ENCODE measurements at regions not wholly inside any gene's neighbourhood (a gene's known extent, or its start where the extent isn't known, plus 50 kb on each side); places are given as distances from the start of the nearest gene placed in this dataset.

- no peak for DNase-seq (ENCODE audit: low spot score)
Measured at GRCh38 chr6:104573350-104573749, 286.4 kb downstream of the HACE1 start.

DNA sequence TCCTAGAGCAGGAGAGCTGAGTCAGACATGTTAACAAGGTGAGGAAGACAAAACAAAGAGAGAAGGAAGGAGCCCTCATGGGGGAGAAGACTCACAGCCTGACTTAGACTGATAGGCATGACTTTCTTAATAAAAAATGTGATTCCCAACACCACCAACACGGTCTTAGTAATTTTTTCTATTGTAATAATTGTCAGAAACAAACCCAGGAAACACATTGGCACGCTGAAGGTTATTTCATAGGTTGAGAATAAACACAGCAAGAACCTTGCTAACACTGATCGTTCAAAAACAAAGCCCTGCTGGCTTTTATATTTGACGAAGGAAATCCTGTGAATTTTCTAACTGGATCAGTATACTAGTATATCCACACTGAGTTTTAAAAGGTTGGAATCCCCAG, 286.8 kb downstream of the HACE1 start:
- no peak for DNase-seq (ENCODE audit: low spot score)

DNA sequence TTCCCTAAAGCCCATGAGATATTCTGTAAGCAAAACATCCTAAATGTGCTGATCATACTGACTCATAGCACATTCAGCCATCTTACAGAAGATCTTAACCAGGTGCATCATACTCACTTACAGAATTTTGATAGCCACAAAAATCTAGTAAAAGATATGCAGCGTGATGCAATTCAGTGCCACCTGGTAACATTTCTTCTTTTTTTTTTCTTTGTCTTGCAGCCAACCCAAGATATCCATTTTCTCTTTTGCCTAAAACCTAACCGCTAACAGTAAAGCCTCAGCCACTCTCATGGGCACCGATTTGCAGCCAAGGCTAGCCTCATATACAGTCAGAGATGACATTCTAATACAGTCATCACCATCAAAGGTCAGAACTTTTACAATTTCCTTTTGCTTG, 293.3 kb downstream of the HACE1 start:
- no peak for DNase-seq (ENCODE audit: low spot score)

- no peak for DNase-seq (ENCODE audit: low spot score)
Measured at GRCh38 chr6:104563306-104563705, 296.4 kb downstream of the HACE1 start.

DNA sequence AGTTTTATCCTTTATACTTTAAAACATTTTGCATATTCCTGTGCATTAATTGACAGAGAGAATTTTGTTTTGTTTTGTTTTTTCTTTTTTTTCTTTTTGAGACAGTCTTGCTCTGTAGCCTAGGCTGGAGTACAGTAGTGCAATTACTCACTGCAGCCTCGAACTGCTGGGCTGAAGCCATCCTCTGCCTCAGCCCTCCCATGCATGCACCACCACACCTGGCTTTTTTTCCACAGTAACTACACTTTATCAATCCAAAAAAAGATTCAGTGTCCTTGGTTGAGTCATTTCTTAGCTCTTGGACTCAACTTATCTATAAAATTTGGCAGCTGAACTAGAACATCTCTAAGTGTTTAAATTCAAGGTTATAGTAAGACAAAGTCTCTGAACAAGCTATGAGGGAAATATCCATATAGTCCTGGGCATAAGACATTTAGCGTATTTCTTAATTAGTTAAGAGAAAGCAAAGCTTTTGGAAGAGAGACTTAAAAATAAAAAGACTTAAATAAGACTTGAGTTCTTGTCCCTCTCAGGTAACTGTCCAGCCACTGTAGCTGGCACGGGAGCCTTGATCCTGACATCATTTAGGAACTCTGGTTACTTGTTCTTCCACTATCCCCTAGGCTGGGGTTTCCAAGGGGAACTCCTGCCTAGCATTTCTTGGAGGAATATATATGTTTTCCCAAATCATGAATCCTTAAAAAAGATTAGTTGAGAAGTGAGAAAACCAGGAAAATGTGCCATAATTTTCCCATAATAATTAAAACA, 300.1 kb downstream of the HACE1 start:
- no peak for DNase-seq (ENCODE audit: low spot score)

GRCh38 chr6:104558746-104559145, 301.0 kb downstream of the HACE1 start:
- no peak for DNase-seq (ENCODE audit: low spot score)

DNA sequence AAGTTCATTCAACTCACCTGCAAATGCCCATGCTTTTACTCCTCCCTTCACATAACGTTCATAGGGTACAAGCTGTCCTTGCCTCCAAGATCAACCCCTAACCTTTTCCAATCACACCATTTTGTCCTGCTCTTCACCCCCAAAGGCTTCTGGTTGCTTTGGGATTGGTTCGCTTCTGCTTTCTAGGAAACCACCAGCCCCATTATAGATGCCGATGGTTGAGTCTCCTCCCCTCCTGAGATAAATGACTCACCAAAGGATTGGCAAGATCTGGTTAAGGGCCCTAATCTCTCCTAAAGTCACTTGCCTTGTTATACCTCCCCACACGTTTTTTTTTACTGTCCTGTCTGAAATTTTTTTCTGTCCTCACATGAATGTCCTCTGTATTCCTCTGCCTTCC, 311.4 kb downstream of the HACE1 start:
- DNase-seq (ENCODE audit: low spot score) = no peak

- DNase-seq (ENCODE audit: low spot score) = no peak
Measured at GRCh38 chr6:104541411-104541810, 318.3 kb downstream of the HACE1 start.

DNA sequence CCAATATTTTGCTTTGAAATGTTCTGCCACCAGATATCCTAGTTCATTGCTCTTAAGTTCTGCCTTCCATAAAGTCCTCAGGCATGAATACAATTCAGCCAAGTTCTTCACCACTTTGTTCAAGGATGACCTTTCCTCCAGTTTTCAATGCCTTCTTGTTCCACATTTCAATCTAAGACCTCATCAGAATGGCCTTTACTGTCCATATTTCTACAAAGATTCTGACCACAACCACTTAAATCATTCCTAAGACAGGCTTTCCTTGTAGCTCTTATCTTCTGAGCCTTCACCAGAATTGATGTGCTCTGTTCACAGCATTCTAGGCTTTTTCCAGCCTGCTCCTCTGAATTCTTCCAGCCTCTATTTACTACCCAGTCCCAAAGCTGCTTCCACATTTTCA, 319.0 kb downstream of the HACE1 start:
- no peak for DNase-seq (ENCODE audit: low spot score)

DNA sequence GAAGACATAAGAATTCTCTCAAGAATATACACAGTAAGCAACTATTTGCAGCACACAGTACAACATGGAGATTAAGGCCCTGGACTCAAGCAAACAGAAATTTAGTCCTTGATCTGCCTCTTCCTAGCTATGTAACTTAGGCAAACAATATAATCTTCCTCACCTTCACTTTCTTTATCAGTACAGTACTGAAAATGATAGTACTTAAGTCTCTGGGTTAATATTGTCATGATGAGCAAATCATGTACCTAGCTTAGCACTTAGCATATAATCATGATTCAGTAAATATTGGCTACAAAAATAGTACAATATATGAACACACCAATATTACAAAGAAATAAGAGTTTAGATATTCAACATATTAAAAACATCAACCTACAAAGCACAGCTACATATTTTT, 320.5 kb downstream of the HACE1 start:
- DNase-seq (ENCODE audit: low spot score) = no peak

DNA sequence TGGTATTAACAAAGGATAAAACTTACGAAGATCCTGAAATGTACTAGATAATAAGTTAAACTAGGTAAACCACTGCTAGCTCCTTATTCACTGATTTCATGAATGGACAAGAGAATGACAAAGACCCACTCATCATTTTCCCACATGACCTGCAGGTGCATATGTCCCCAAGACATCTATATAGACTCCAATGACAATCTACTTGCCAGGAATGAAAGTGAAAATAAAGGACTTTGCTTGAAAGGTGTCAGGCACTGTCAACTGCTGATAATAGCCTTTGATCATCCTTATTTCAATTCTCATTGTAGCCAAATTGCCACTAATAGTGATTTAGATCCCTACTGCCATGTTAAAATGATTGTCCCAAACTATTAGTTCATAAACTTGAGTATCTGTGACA, 321.8 kb downstream of the HACE1 start:
- no peak for DNase-seq (ENCODE audit: low spot score)

- DNase-seq (ENCODE audit: low spot score) = no peak
Measured at GRCh38 chr6:104537180-104537579, 322.5 kb downstream of the HACE1 start.

DNA sequence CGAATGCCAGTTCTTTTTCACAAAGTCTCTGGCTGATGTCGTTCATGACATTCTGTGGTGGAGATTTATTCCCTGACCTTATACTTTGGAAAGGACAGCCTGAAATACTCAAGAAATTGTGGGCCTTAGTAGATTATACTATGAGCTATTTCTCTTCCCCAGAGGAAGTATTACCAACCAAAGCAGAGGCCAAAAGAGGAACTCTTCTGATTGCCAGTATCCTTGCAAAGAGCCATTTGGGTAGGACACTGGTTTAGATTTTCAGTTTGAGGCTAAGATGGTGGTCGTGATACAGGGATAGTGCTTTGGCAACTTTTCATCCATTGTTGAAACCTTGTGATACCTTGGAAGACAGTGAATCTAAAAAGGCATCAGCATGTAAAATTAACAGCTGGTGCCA, 327.3 kb downstream of the HACE1 start:
- DNase-seq (ENCODE audit: low spot score) = no peak

DNA sequence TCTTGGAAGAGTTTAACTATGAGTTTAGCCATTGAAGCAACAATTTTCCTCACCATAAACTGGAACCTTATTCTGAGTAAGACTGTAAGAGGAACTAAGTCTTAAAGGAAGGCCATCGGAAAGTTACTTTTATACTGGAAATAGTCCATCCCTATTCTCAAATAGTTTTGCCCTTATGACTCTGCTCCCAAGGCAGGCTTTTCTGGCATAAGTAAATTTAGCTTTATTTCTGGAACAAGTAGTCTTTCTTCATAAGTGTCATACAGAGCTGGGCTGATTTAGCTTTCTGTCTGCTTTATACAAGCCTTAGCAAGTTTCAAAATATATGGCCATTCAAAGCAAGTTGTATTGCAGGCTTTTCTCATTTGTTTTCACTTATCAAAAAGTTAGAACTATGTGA, 328.1 kb downstream of the HACE1 start:
- DNase-seq (ENCODE audit: low spot score) = no peak

- peak; percentile 47 for DNase-seq (ENCODE audit: low spot score)
Measured at GRCh38 chr6:104527761-104528415, 331.8 kb downstream of the HACE1 start.

GRCh38 chr6:104527311-104527710, 332.4 kb downstream of the HACE1 start:
- no peak for DNase-seq (ENCODE audit: low spot score)

GRCh38 chr6:104526376-104526775, 333.3 kb downstream of the HACE1 start:
- DNase-seq (ENCODE audit: low spot score) = no peak

DNA sequence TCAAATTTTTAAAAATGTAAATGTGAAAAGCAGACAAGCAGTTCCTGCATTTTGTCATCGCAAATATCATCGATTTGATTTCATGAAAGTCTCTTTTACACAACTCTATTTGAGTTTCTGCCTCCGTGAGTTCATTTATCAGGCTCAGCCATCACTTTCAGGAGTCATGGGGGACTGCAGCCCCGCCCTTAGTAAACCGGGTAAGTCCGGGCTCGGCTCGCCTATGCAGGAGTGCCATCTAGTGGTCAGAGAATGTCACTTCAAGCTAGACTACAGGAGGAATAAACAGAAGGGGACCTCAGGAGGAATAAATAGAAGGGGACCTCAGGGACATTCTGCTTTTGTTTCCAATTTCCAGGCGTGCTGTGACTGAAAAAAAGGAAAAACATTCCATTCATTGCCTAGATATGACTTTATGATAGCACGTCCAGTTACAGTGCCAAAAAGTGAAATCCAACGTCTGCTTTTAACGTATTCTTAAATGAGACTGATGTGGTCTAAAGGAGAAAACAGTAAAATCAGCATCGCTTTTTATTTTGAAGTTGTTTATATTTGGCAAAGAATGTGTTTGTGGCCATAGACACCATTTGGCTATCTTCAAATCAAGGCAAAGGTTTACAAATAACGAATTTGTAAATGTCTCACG, 333.9 kb downstream of the HACE1 start:
- DNase-seq (ENCODE audit: low spot score) = peak; percentile 86

- no peak for DNase-seq (ENCODE audit: low spot score)
Measured at GRCh38 chr6:104522533-104522932, 337.2 kb downstream of the HACE1 start.

- no peak for DNase-seq (ENCODE audit: low spot score)
Measured at GRCh38 chr6:104521176-104521575, 338.5 kb downstream of the HACE1 start.

DNA sequence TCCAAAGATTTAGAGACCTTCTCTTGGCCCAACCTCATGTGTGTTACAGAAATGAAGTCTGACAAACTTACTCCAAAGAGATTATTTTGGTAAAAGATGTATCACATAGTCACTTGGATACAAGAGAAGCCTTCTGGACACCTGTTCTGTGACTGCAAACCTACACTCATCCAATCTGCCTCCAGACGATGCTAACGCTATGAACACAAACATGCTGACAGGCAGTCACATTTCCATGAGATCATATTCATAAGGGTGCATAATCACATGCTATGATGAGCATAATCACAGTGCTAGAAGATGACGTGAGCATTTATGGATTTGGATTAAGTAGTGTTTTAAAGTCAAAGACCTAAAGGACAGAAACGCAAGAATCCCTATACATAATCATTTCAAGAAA, 340.2 kb downstream of the HACE1 start:
- no peak for DNase-seq (ENCODE audit: low spot score)

GRCh38 chr6:104509355-104509754, 350.4 kb downstream of the HACE1 start:
- no peak for DNase-seq (ENCODE audit: low spot score)

DNA sequence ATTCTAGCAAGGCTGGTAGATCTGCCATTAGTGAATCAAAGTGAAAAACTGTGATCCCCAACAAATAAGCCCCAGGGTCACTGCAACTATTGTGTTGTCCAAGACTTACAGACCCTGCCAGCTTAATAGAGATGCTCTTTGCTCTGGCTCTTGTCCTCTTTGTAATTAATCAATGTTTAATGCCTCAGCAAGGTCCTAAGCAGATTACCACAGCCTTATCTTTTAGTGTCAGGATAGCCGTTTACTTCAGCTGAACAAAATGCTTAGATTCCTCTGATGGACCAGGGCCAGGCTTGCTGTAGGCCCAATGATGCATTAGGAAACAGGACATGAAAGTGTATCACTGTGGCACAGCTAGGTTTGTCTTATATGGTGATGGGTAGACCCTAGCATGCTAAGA, 353.3 kb downstream of the HACE1 start:
- DNase-seq (ENCODE audit: low spot score) = no peak
